Right forelimb (tissue), 1 donor: ENCODE measurements at regions not wholly inside any gene's neighbourhood (a gene's known extent, or its start where the extent isn't known, plus 50 kb on each side); places are given as distances from the start of the nearest gene placed in this dataset.

Experiments used
- DNase-seq: peaks from one replicate; pipeline ENCODE4 v3.0.0-alpha.2; 2018

- DNase-seq: no peak
These were observed 277.8 kb downstream of the POU4F1 start for GRCh38 chr13:78325585-78325984.

GRCh38 chr13:78323848-78324247, 279.5 kb downstream of the POU4F1 start:
- DNase-seq: no peak

GRCh38 chr13:78323040-78323439, 280.3 kb downstream of the POU4F1 start:
- DNase-seq: no peak

GRCh38 chr13:78319101-78319627, 284.2 kb downstream of the POU4F1 start:
- DNase-seq: no peak

- DNase-seq: no peak
These were observed 286.3 kb downstream of the POU4F1 start for GRCh38 chr13:78317030-78317429.

DNA sequence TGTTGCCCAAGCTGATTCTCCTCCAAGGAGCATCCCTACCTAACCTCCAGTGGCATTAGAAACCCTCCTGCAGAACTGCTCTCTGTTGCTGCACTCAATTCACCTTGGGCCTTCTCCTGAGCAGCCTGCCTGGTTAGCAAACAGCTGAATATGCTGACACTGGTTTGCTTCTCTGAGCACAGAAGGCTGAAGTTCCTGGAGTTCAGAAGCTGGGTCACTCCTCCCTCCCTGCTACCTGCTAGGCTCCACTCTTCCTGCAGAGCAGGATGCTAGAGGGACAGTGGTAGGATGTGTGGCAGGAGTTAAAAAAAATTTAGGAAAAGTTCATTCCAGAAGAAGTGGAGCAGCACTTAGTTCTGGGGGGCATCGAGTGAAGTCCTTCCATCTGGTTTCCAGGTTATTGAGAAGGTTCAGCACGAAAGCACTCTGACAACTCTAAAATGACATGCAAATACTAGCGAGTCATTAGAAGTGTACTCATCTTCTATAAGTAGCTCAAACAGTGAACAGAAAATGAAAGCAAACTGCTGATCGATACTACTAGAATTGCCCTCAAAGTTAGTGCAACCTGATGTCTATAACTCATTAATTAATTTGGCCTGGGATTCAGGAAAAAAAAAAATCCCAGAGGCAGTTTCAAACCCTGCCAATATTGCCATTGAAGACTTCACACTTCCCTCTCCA, 293.7 kb downstream of the POU4F1 start:
- no peak for DNase-seq

- no peak for DNase-seq
These were observed 296.7 kb downstream of the POU4F1 start for GRCh38 chr13:78306519-78307206.

DNA sequence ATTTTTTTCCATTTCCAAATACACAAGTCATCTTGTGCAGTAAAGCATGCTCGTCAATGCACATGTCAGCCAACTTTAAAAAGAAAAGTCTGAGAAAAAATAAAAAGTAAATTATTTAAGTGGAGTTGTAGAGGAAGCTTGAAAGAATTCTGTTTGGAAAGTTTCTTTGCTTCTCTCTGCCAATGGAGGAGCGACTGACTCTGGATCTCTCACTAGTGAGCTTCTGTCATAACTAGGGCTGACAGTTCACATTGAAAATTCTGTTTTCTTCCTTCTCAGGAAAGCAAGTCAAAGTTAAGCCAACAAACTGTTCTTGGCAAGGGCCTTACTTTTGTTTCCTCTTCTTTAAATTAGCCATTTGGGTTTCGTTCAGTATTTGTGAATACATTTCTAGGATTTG, 298.2 kb downstream of the POU4F1 start:
- no peak for DNase-seq

- no peak for DNase-seq
These were observed 303.3 kb downstream of the POU4F1 start for GRCh38 chr13:78299832-78300623.

DNA sequence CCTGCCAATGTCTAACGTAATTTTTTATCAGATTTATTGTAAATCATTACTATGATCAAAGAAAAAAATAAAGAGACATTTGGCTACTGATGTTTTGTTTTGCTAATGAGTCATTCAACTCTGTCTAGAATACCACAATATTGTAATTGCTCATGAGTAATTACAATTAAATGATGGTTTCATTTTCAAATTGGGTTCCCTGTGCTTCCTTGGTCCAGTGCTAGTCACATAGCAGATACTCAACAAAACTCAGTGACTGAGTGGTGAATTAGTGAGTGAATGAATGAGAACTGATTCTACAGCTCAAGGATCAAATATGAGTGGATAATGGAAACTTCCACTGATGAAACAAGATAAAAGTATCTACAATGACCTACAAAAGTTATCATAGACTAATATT, 304.7 kb downstream of the POU4F1 start:
- no peak for DNase-seq

- DNase-seq: no peak
These were observed 316.6 kb downstream of the POU4F1 start for GRCh38 chr13:78286748-78287147.

GRCh38 chr13:78265098-78265497, 338.3 kb downstream of the POU4F1 start:
- DNase-seq: no peak

- no peak for DNase-seq
These were observed 339.7 kb upstream of the EDNRB start for GRCh38 chr13:78258304-78258703.

- no peak for DNase-seq
These were observed 337.9 kb upstream of the EDNRB start for GRCh38 chr13:78256484-78256883.

GRCh38 chr13:78254113-78254512, 335.5 kb upstream of the EDNRB start:
- no peak for DNase-seq

GRCh38 chr13:78247362-78247761, 328.7 kb upstream of the EDNRB start:
- no peak for DNase-seq

DNA sequence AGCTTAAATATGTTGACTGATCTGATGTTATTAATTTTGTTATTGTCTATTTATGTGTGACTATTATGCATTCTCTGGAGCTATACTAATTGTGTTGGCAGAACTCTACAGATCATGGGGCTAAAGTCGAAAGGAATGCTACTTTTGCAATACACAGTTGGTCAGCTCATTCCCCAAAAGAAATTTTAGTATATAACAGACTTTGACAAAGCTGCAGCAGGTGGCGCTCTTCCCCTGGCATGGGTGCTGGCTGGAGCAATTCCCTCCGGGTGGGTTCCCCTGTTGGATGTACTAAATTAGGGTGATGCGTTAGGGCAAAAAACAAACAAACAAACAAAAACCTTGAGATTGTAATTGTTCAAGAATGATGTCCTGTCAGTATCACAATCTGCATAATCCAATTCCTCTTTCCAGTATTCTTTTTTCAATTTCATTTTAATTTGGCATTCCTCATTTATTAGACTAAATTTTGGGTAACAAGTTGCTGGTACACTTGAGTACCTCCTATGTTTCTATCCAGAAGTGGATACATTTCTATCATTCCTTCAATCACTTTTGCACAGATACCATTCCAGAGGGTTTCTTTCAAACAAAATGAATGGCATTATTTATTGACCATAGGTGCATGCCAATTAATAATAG, 322.8 kb upstream of the EDNRB start:
- DNase-seq: no peak

- DNase-seq: no peak
These were observed 321.1 kb upstream of the EDNRB start for GRCh38 chr13:78239714-78240113.

DNA sequence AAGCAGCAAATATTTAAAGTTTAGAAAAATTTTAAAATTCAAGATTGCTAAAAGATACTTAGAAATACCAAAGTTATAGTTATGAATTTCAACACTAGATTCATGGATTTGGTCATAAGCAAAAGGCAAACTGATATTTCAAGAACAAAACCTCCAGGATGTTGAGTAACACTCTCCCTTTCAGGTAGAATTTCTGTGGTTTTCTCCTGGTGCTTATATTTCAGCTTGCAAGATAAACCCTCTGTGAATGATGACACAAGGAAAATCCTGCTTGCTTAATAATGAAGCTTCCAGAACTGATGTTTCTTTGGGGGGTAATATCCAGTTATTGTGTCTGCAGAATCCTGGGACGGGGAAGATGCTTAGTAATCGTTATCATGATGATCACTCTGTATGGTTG, 320.3 kb upstream of the EDNRB start:
- no peak for DNase-seq

- DNase-seq: no peak
These were observed 310.3 kb upstream of the EDNRB start for GRCh38 chr13:78228940-78229339.

GRCh38 chr13:78228211-78228610, 309.6 kb upstream of the EDNRB start:
- no peak for DNase-seq

DNA sequence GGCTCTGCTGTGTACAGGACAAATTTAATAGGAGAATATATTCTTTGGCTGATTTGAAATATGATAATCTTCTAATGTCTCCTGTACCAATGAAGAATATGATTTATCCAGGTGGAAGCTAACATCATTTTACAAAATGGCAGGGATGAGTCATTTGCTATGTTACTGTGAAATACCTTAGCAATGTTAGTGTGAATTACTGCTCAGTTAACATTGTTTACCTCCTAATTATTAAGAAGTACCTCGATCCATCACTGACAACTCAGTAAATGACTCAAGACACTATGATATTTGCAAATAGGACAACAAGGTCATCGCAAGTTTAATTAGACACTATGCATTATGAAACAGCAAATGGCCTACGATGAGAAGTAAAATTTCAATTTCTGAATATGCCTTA, 309.1 kb upstream of the EDNRB start:
- no peak for DNase-seq

GRCh38 chr13:78215458-78216108, 297.0 kb upstream of the EDNRB start:
- no peak for DNase-seq
